H1 (cell line): ENCODE measurements at regions not wholly inside any gene's neighbourhood (a gene's known extent, or its start where the extent isn't known, plus 50 kb on each side); places are given as distances from the start of the nearest gene placed in this dataset.

Experiments used
- EZH2 ChIP-seq: fragments of 200-600 bp; sonication (generic); IDR thresholded peaks from 2 replicates; pipeline ENCODE4 v1.7.1; 2012; ENCODE audit warnings: low read depth, mild to moderate bottlenecking, moderate library complexity, low read length, inconsistent platforms; ENCODE audit not compliant: severe bottlenecking
- MAFK ChIP-seq: IDR thresholded peaks from 2 replicates; pipeline ENCODE4 v1.6.1; 2012; ENCODE audit warnings: low read depth, mild to moderate bottlenecking, improper control_type of control experiment, low read length
- SIX5 ChIP-seq: IDR thresholded peaks from 2 replicates; pipeline ENCODE4 v1.6.1; 2011; ENCODE audit warnings: mild to moderate bottlenecking, low read depth, low read length
- YY1 ChIP-seq: IDR thresholded peaks from 2 replicates; pipeline ENCODE4 v1.6.1; 2011; ENCODE audit warnings: low read depth, mild to moderate bottlenecking, low read length
- TF ChIP-seq, protein P1 (sequence below): fragments of 300-600 bp; sonication (generic); IDR thresholded peaks from 2 replicates; pipeline ENCODE4 v1.7.1; 2012; ENCODE audit warnings: low read length, moderate library complexity, mild to moderate bottlenecking, inconsistent platforms; ENCODE audit not compliant: insufficient replicate concordance

- TF ChIP-seq MAFK (no peak), YY1 (no peak), SIX5 (no peak), EZH2 (no peak)
- TF ChIP-seq, protein P1, sequence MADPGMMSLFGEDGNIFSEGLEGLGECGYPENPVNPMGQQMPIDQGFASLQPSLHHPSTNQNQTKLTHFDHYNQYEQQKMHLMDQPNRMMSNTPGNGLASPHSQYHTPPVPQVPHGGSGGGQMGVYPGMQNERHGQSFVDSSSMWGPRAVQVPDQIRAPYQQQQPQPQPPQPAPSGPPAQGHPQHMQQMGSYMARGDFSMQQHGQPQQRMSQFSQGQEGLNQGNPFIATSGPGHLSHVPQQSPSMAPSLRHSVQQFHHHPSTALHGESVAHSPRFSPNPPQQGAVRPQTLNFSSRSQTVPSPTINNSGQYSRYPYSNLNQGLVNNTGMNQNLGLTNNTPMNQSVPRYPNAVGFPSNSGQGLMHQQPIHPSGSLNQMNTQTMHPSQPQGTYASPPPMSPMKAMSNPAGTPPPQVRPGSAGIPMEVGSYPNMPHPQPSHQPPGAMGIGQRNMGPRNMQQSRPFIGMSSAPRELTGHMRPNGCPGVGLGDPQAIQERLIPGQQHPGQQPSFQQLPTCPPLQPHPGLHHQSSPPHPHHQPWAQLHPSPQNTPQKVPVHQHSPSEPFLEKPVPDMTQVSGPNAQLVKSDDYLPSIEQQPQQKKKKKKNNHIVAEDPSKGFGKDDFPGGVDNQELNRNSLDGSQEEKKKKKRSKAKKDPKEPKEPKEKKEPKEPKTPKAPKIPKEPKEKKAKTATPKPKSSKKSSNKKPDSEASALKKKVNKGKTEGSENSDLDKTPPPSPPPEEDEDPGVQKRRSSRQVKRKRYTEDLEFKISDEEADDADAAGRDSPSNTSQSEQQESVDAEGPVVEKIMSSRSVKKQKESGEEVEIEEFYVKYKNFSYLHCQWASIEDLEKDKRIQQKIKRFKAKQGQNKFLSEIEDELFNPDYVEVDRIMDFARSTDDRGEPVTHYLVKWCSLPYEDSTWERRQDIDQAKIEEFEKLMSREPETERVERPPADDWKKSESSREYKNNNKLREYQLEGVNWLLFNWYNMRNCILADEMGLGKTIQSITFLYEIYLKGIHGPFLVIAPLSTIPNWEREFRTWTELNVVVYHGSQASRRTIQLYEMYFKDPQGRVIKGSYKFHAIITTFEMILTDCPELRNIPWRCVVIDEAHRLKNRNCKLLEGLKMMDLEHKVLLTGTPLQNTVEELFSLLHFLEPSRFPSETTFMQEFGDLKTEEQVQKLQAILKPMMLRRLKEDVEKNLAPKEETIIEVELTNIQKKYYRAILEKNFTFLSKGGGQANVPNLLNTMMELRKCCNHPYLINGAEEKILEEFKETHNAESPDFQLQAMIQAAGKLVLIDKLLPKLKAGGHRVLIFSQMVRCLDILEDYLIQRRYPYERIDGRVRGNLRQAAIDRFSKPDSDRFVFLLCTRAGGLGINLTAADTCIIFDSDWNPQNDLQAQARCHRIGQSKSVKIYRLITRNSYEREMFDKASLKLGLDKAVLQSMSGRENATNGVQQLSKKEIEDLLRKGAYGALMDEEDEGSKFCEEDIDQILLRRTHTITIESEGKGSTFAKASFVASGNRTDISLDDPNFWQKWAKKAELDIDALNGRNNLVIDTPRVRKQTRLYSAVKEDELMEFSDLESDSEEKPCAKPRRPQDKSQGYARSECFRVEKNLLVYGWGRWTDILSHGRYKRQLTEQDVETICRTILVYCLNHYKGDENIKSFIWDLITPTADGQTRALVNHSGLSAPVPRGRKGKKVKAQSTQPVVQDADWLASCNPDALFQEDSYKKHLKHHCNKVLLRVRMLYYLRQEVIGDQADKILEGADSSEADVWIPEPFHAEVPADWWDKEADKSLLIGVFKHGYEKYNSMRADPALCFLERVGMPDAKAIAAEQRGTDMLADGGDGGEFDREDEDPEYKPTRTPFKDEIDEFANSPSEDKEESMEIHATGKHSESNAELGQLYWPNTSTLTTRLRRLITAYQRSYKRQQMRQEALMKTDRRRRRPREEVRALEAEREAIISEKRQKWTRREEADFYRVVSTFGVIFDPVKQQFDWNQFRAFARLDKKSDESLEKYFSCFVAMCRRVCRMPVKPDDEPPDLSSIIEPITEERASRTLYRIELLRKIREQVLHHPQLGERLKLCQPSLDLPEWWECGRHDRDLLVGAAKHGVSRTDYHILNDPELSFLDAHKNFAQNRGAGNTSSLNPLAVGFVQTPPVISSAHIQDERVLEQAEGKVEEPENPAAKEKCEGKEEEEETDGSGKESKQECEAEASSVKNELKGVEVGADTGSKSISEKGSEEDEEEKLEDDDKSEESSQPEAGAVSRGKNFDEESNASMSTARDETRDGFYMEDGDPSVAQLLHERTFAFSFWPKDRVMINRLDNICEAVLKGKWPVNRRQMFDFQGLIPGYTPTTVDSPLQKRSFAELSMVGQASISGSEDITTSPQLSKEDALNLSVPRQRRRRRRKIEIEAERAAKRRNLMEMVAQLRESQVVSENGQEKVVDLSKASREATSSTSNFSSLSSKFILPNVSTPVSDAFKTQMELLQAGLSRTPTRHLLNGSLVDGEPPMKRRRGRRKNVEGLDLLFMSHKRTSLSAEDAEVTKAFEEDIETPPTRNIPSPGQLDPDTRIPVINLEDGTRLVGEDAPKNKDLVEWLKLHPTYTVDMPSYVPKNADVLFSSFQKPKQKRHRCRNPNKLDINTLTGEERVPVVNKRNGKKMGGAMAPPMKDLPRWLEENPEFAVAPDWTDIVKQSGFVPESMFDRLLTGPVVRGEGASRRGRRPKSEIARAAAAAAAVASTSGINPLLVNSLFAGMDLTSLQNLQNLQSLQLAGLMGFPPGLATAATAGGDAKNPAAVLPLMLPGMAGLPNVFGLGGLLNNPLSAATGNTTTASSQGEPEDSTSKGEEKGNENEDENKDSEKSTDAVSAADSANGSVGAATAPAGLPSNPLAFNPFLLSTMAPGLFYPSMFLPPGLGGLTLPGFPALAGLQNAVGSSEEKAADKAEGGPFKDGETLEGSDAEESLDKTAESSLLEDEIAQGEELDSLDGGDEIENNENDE: no peak
- TF ChIP-seq, all 59 proteins: peak for 0
Measured at GRCh38 chr2:63738019-63738418, 103.7 kb upstream of the UGP2 start (continued).
